ENCODE measurements at regions not wholly inside any gene's neighbourhood (a gene's known extent, or its start where the extent isn't known, plus 50 kb on each side); places are given as distances from the start of the nearest gene placed in this dataset.

- Histone ChIP-seq H4K8ac (ENCODE audit: low read depth in 2 of 2, low read length in 2 of 2) (no peak overlapping the region), H3K14ac (replicated peaks; ENCODE audit: low read depth, low read length) (no peak overlapping the region), H2BK20ac (ENCODE audit: low read depth, low read length) (no peak overlapping the region), H3K9me3 (ENCODE audit: control insufficient read depth, insufficient read depth, low read length) (no peaks in the 10 kb centered on the region), H3K4me2 (ENCODE audit: low read depth, low read length) (no peak overlapping the region), H3K4ac (ENCODE audit: low read depth, low read length) (no peak overlapping the region), H3K56ac (ENCODE audit: extremely low read depth, insufficient read depth, low read length) (no peak overlapping the region), H2BK15ac (ENCODE audit: low read depth, low read length) (no peak overlapping the region), H2AFZ (replicated peaks; ENCODE audit: low read length, poor library complexity) (no peak overlapping the region), H3K4me3 (ENCODE audit: insufficient read depth, low read depth, low read length) (no peak overlapping the region), H3K27ac (ENCODE audit: insufficient read depth, low read length) (no peak overlapping the region), H2BK120ac (ENCODE audit: low read depth, low read length) (no peak overlapping the region), H4K20me1 (ENCODE audit: insufficient read depth, low read length) (no peaks in the 10 kb centered on the region), H3K9ac (ENCODE audit: low read depth, low read length) (no peak overlapping the region), H2AK9ac (replicated peaks; ENCODE audit: low read depth, low read length, poor library complexity) (no peak overlapping the region), H3K9me1 (ENCODE audit: insufficient read depth, low read length) (no peaks in the 10 kb centered on the region), H3K27me3 (ENCODE audit: control insufficient read depth, insufficient read depth, low read length) (peaks cover 1% of the 10 kb centered on the region; the same call in 1 of the 2 replicates), H3K79me1 (ENCODE audit: low read depth in 1 of 2, low read length in 2 of 2) (no peaks in the 10 kb centered on the region), H3K4me1 (ENCODE audit: control insufficient read depth, insufficient read depth, low read length) (no peaks in the 10 kb centered on the region), H3K18ac (ENCODE audit: low read depth, low read length) (no peak overlapping the region), H3K23ac (ENCODE audit: low read depth, low read length) (no peak overlapping the region), H4K91ac (ENCODE audit: insufficient read depth, low read depth, low read length) (no peak overlapping the region), H2AK5ac (ENCODE audit: low read depth, low read length) (no peak overlapping the region), H3K36me3 (ENCODE audit: control insufficient read depth, insufficient read depth, low read length) (no peaks in the 10 kb centered on the region), H4K5ac (ENCODE audit: low read depth, low read length) (no peak overlapping the region), H2BK5ac (ENCODE audit: low read depth, low read length, poor library complexity, severe bottlenecking) (no peak overlapping the region)
- in situ Hi-C loops (cut with MboI; ENCODE audit: low sequenced_read_pairs) (no loop called here), dilution Hi-C loops (cut with HindIII; ENCODE audit: low sequenced_read_pairs, unreplicated experiment) (no loop called here), intact Hi-C loops (cut with micrococcal nuclease) (no loop called here)
- ChIA-PET POLR2A (ENCODE audit: unreplicated experiment) (no interaction called here), CTCF (no interaction called here)
- no TSS peak for BruUV-seq (replicated peaks)
- ATAC-seq (ENCODE audit: low read depth): no peak
- TF ChIP-seq MAFK (IDR thresholded peaks at IDR 0.05; ENCODE audit: low read depth, low read length): no peak
- TF ChIP-seq CEBPB (IDR thresholded peaks at IDR 0.05; ENCODE audit: low read depth, low read length): no peak
- no peak for TF ChIP-seq MXI1 (IDR thresholded peaks at IDR 0.05; ENCODE audit: borderline replicate concordance, low read depth, low read length)
- no peak for TF ChIP-seq USF2 (IDR thresholded peaks at IDR 0.05; ENCODE audit: low read depth, low read length)
- no peak for TF ChIP-seq ELK1 (IDR thresholded peaks at IDR 0.05; ENCODE audit: borderline replicate concordance, low read depth, low read length)
- no peak for TF ChIP-seq SMC3 (IDR thresholded peaks at IDR 0.05; ENCODE audit: low read depth, low read length)
- no peak for TF ChIP-seq RFX5 (IDR thresholded peaks at IDR 0.05; ENCODE audit: low read depth, low read length)
- TF ChIP-seq POLR2A (IDR thresholded peaks at IDR 0.05; ENCODE audit: low read depth, low read length): no peak
- no peak for TF ChIP-seq NFE2L2 (IDR thresholded peaks at IDR 0.05; ENCODE audit: low read depth, low read length)
- no peak for TF ChIP-seq CTCF (conservative IDR thresholded peaks at IDR 0.05; ENCODE audit: low read depth, low read length)
- no peak for TF ChIP-seq FOS (IDR thresholded peaks at IDR 0.05; ENCODE audit: low read depth, low read length)
- TF ChIP-seq BHLHE40 (IDR thresholded peaks at IDR 0.05; ENCODE audit: low read depth, low read length): no peak
- TF ChIP-seq RAD21 (IDR thresholded peaks at IDR 0.05; ENCODE audit: low read length): no peak
- no peak for TF ChIP-seq MAZ (IDR thresholded peaks at IDR 0.05; ENCODE audit: borderline replicate concordance, low read depth, low read length)
- no peak for TF ChIP-seq RCOR1 (IDR thresholded peaks at IDR 0.05; ENCODE audit: insufficient replicate concordance, low read length)
- no peak for TF ChIP-seq CHD1 (IDR thresholded peaks at IDR 0.05; ENCODE audit: low read depth, low read length)
- WGBS, 2 experiments (ENCODE audit: extremely low coverage in 2 of 2, insufficient read length in 1 of 2): 60% methylated on average over 1 of the region's 2 CpGs; no CpG with 5 or more reads in 1 of the 2 experiments
- no peak for DNase-seq
These were observed 246.8 kb upstream of the STT3B start for GRCh38 chr3:31285833-31286486.

Data from IMR-90 (cell line).